Heart left ventricle (tissue), 13 donors: ENCODE measurements at regions not wholly inside any gene's neighbourhood (a gene's known extent, or its start where the extent isn't known, plus 50 kb on each side); places are given as distances from the start of the nearest gene placed in this dataset.

ENCODE experiments used
- POLR2A ChIP-seq, 2 donors: fragments of 450-650 bp; IDR thresholded peaks; one replicate each; pipeline ENCODE4 v1.6.1; 2017; ENCODE audit warnings: antibody characterized with exemption in 2 of 2, mild to moderate bottlenecking in 2 of 2, moderate library complexity in 2 of 2
- TF ChIP-seq, protein P1 (sequence below), 12 donors: fragments of 200-600 bp; sonication (generic) in 4 of 12; IDR thresholded peaks; one replicate each; pipeline versions ENCODE4 v1.5.0 to v1.8.0; 2018 to 2022; ENCODE audit warnings: antibody characterized with exemption in 12 of 12, mild to moderate bottlenecking in 5 of 12
- donor health status: ischemic (EF 13 %, LVEDD 7.1; RV severe dilation, severe dysfunction).
- donor health status: DM: no; HTN: yes; CAD: no.
- donor health status: DM: no; HTN: no; CAD: no.
- donor health status: ischemic (EF 25% LVEDD 6.9; RV normal size, moderate dysfunction).
- donor health status: ischemic (EF 25% LVEDD 5.7; RV mildly dilated, moderate dysfunction).
- donor health status: ischemic (EF 35%, LVEDD 5.7; RV mildly dilated, moderate dysfunction).
- donor health status: nonischemic (EF 11% LVEDD 7.7; RV severe dilation, severe dysfunction).
- donor health status: DM: yes; HTN: yes; CAD: no.
- donor health status: PGD.
- donor health status: ischemic (EF 29% LVEDD 5.4; RV normal size, mild dysfunction).
- donor health status: nonischemic (EF 23%, LVEDD 6.1; RV moderate dilation, normal function).

DNA sequence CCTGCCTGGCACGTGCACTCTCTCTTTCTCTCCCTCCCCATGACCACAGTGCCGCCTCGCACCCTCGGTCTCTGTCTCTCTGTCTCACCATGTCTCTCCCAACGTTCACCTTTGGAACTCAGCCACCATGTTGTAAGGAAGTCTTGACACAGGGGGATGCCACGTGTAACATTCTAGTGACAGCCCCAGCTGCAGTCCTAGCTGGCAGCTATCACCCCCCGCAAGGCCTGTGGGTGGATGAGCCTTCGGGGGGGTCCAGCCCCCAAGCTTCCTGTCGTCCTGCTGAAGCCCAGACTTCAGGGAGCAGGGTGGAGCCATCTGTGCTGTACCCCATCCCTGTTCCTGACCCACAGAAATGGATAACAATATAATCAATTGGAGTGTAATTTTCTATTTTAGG lies 118.5 kb downstream of the SOX1 start:
- TF ChIP-seq, protein P1, sequence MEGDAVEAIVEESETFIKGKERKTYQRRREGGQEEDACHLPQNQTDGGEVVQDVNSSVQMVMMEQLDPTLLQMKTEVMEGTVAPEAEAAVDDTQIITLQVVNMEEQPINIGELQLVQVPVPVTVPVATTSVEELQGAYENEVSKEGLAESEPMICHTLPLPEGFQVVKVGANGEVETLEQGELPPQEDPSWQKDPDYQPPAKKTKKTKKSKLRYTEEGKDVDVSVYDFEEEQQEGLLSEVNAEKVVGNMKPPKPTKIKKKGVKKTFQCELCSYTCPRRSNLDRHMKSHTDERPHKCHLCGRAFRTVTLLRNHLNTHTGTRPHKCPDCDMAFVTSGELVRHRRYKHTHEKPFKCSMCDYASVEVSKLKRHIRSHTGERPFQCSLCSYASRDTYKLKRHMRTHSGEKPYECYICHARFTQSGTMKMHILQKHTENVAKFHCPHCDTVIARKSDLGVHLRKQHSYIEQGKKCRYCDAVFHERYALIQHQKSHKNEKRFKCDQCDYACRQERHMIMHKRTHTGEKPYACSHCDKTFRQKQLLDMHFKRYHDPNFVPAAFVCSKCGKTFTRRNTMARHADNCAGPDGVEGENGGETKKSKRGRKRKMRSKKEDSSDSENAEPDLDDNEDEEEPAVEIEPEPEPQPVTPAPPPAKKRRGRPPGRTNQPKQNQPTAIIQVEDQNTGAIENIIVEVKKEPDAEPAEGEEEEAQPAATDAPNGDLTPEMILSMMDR (IDR thresholded peaks at IDR 0.05), result no peak
- no peak for TF ChIP-seq POLR2A (IDR thresholded peaks at IDR 0.05)
